ENCODE measurements at regions not wholly inside any gene's neighbourhood (a gene's known extent, or its start where the extent isn't known, plus 50 kb on each side); places are given as distances from the start of the nearest gene placed in this dataset.

GRCh38 chr7:54874804-54875203 lies 115.8 kb upstream of the SEC61G start:
- TF ChIP-seq EZH2 (IDR thresholded peaks at IDR 0.05; ENCODE audit: low read depth, unreplicated experiment) (no peak), CTCF (conservative IDR thresholded peaks at IDR 0.05; ENCODE audit: low read depth in 2 of 2) (no peak), REST (IDR thresholded peaks at IDR 0.05; ENCODE audit: unreplicated experiment) (no peak)

Data from GM23338 (cell line).